ENCODE measurements at regions not wholly inside any gene's neighbourhood (a gene's known extent, or its start where the extent isn't known, plus 50 kb on each side); places are given as distances from the start of the nearest gene placed in this dataset.
"Not testable (repeated sequence)": the region's sequence is repeated elsewhere in the genome, so short reads cannot be mapped to it uniquely, and the experiment has no call there.

DNA sequence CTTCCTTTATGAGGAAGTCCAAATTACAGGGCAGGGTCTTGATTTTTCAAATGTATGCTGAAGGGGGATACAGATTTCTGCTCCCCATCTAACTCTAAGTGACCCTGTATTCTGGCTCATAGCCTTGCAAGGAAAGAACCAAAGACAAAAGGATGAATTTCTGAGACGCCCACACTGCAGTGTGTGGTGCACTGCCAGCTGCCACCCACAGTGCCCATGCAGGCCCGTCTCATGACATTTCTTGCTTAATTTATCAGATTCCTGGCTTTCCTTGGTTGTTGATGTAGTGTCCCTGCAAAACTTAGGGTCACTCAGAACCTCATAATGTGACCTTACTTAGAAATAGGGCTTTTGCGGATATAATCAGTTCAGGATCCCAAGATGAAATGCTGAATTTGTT is 68.0 kb downstream of the CBLN4 start:
- DNase-seq (ENCODE audit: low read depth), result no peak

DNA sequence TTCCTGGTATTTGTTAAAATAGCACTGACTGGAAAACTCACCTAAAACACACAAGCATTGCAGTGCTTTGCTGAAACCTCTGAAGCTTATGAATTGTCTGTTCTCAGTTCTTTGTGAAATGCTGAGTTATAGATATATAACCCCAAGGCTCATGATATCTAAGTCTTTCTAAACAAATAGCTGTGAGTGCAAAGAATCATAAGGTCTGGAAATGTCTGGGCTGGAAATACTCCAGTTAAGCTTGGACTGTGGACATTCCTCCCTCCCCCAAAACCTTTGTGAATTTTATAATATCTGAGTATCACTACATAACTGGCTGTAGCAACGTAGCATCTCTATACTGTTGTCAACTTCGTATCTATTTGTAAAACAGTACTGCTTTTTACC is 69.1 kb downstream of the CBLN4 start:
- no peak for DNase-seq (ENCODE audit: low read depth)

DNA sequence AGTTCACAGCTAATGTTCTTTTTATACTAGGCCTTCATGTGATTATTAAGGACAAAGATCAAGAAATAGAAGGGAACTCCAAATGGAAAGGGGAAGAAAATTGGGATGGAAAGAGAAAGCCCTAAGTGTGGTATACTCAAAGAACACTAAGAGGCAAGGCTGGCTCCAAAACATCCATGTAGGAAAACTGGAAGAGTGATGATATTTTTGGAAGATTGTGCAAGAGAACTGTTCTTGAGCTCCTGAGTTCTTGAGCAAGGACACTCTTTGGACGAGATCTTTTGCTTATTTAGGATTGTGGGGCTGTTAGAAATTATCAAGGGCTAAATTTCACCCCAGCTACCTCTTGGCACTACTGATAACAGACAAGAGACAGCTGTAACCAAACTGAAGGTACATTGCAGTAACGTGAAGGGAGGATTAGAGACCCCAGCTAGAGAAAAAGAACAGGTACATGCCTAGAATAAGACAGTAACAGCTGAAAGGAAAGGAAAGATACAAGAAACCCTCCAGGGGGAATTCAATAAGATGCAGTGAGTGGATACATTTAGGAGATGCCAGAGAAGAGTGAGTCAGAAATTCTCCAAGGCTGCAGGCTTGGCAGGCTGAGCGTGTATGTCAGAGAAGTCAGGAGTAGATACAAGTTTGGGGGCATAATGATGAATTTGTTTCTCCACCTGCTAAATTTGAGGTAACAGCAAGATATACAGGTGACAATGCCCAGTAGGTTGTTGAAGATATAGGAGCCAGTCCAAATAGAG is 69.7 kb downstream of the CBLN4 start:
- DNase-seq (ENCODE audit: low read depth), result no peak

DNA sequence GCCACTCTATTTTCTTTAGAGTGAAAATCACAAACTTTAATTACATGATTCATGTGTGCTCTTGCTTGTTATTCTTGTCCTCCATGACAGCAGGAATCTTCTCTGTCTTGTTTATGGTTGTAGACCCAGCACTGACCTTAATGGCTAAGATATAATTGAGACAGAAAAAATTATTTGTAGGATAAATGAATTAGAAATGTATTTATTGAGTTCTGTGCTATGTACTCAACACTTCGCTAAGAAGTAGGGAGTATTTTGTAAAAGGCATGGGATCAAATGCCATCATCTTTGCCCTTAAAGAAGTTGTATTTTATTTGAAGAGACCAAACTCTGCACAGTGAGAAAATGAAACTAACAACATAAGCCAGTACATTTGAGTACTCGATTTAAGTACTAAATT is 71.2 kb downstream of the CBLN4 start:
- DNase-seq (ENCODE audit: low read depth), result no peak

DNA sequence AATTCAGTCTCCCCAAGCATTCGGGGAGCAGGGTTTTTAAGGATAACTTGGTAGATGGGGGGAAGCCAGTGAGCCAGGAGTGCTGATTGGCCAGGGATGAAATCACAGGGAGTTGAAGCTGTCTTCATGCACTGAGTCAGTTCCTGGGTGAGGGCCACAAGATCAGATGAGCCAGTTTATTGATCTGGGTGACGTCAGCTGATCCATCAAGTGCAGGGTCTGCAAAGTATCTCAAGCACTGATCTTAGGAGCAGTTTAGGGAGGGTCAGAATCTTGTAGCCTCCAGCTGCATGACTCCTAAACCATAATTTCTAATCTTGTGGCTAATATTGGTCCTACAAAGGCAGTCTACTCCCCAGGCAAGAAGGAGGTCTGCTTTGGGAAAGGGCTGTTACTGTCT is 74.4 kb downstream of the CBLN4 start:
- not testable (repeated sequence) for DNase-seq (ENCODE audit: low read depth)

DNA sequence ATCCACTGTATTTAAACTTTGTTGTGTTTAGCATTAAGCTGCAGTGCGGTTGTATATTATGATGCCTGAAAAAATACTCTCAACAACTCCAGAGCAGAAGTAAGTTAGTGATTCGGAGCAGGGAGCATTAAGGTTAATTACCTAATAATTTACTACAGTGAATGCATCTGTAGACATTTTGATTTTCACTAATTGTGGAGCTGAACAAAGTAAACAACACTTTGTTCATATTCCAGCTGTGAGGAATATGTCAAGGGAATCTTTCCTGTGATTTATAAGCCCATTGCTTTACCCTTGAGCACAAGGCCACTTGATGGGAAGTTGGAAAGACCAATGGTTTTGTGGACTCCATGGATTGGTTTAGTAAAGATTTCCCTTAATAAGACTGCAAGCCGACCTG is 77.1 kb downstream of the CBLN4 start:
- no peak for DNase-seq (ENCODE audit: low read depth)

DNA sequence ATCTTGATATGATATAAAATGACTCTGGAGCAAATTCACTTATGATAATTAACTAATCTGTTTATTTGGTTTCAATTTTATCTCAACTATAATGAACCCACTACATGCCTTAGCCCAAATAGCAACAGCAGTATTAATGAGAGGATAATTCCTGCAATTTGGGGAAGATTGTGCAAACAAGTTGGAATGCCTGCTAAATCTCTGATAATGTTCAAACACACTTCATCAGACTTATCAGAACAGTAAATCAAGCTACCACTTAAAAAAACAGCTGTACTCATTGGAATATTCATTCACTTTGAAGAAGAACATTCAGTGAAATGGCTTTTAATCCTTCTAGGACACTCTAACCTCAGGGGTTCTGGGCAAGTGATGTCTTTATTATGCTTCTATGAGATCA is 85.4 kb downstream of the CBLN4 start:
- DNase-seq (ENCODE audit: low read depth), result no peak

DNA sequence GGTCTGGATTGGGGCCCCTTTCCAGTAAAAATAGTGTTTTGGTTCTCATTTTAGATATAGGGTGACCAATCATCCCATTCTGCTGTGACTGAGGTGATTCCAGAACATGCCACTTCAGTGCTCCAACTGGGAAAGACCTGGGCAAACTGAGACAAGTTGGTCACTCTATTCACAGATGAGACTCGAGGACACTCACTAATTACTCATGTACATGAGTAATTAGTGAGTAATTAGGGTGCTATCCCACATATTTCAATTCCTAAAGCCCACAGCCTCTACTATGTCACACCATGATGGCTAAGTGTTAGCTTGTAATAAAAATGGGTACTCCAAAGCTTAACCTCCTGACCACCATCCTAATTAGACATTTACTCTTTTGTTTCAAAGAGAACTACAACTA is 86.0 kb downstream of the CBLN4 start:
- no peak for DNase-seq (ENCODE audit: low read depth)

DNA sequence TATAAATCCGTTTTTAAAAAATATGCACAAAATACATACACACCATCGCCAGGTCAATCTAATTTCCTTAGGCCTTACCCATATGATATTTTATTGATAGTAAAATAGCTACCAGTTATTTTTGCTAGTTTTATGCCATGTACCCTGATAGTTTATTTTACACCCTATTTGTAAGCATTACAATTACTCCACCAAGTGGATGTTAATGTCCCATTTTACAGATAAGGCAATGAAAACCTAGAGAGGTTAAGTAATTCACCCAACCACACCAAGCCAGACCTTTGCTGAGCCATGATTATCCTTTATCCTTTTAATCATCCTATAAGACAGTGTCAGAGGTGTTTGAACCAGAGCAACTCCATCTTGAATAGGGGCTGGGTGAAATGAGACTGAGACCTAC is 86.8 kb downstream of the CBLN4 start:
- DNase-seq (ENCODE audit: low read depth), result no peak

DNA sequence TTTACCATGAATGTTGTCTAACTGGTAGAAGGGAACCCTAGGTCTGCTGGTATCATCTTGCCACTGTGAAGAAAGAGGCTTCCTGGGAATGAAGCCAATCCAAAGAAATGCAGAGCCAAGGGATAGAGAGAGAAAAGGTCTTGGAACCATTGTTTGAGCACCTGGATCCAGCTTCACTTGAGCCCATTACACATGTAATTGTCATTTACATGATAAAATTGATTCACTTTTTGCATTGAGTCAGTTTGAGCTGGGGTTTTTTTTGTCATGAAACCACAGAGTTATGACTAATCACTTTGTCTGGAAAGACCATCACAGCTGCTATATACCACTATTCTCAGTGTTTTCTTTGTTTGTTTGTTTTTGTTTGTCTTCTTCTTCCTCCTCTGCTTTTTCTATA is 112.3 kb downstream of the CBLN4 start:
- DNase-seq (ENCODE audit: low read depth), result peak; percentile 3

DNA sequence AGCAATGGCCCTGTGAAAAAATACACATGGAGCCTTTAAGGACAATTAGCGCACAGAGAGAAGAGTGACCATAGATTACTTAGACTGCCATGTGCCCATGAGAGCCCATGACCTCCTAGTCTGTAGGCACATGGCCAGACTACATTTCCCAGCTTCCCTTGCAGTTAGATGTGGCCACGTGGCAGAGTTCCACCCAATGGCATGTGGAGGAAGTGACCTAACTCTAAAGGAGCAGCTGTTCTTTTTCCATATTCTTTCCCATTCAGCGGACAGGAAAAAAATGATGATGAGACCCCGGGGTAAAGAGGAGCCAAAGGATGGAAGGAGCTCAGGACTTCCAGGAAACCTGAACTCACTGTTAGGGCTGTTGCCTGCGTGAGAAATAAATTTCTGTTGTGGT is 116.6 kb downstream of the CBLN4 start:
- DNase-seq (ENCODE audit: low read depth), result peak; percentile 10

DNA sequence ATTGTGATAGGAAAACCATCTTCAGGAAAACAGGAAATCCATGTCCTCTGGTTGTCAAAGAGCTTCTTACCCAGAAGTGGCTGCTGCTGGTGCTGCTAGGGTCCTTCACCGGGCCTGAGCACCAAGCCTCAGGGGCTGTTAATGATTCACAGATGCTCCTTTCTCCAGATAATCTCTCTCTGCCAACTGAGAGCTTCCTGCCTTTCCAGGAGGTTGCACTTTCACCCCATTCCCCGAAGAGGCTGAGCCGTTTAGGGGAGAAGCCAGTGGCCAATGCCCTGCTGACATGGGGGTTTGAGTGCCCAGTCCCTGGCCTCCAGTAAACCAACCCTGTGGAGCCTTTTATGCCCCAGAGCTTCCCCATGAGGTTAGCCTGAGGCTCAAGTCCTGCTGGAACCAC is 122.4 kb downstream of the CBLN4 start:
- no peak for DNase-seq (ENCODE audit: low read depth)

DNA sequence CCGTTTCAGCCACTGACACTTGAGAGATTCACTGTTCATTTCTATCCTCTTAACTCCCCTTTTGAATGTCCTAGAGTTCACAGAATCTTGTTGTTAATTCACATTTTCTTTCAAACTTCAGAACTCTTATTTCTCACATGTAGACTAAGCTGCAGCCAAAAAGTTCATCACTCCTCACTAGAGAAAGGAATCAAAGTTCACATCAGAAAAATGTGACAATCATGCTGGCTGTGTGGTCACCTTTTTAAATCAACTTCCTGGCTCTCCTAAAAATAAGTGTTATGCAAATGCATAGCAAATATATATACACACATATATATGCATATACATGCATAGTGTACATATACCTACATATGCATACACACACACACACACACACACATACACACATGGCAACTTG is 123.0 kb downstream of the CBLN4 start:
- DNase-seq (ENCODE audit: low read depth), result no peak

DNA sequence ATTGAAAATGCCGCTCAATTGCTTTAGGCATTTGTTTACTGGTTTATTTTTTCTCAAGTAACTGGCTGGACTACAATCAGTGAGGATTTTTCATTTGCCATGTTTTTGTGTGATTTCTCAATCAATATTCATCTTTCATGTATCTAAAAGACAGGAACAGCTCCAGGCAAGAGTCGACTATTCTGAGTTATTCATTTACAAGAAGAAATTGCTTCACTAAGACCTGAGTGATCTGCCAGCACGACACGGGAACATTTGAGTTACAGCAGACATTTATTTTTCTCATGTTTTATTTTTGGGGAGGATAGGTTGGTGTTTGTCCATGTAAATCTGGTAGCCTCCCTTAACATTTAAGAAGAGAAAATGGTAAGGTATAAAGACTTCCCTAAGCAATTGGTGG is 124.1 kb downstream of the CBLN4 start:
- no peak for DNase-seq (ENCODE audit: low read depth)

DNA sequence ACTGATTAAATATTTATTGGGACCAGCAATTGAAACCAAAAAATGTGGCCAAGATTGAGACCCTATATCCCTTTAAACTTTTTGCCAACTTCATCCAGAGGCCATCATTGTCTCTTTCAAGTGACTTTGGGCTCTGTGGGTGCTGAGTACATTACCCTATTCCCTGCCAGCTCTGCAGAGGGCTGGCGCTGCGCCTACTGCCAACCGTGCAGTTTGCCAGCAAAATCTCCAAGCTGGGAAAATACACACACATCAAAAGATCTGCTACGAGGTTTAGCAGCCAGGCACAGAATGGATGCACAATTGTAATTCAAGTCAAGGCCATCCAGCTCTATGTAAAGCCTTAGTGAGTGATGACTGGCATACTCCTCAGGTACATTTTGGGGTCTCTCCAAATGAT is 125.0 kb downstream of the CBLN4 start:
- no peak for DNase-seq (ENCODE audit: low read depth)

DNA sequence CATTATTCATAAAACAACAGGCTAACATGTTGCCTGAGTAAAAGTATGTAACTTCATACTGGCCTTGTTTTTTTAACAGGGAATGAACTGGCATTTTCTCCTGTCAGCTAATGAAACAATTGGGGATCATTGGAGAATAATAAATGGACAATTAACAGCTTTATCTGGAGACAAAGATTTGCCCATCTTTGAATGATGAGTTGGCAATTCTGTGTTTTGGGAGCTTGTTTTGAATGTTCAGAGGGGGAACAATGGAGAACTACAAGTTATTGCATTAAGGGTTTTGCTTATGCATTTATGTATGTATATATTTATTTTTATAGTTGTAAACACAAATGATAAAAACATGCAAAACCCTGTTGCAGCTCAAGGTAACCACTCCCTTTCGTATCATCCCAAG is 150.3 kb downstream of the CBLN4 start:
- no peak for DNase-seq (ENCODE audit: low read depth)

DNA sequence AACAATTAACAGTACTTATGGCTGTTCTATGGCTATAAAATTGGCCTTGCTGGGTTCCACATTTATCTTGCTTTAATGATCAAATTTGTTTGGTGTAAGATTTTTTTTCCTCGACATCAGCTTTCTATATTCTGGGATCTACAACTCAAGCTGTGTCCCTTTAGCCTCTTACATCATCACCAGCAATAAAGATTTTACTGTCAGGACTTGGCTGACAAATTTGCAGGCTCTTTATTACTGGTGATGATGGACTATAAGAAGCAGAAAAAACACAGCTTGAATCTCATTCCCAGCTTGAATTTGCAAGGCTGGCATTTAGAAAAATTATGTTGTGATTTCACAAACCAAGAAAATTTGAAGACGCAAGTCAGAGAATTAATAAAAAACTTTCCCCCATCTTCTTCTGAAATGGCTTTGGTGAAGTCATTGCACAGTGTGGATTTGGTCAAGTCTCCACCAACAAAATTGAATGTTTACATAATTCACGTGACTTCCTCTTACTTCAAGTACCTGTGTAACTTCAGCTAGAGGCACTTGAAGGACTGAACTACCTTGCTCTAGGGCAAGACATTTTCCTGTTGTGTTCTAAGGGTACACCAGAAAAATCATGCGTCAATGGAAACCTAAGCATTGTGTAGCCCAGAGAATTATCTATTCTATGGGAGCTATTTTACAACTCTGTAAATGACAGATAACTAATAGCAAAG is 175.0 kb downstream of the CBLN4 start:
- no peak for DNase-seq (ENCODE audit: low read depth)

DNA sequence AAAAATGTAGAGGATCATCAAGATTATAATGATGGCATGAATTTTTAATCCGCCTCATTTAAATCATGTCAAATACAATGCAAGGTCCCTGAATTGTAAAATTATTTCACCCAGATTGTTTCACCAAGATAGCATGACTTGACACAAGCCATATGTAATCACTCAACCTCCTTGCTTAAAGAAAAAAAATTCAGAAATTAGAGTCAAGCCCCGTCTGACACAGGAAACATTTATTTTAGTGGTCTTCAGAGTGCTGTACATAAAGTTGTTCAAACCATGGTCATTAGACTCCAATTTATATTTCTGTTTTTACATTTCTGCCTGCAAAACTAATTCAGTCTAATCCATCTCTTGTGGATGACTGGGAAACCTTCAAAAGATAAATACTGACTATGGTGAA is 200.2 kb downstream of the CBLN4 start:
- DNase-seq (ENCODE audit: low read depth), result no peak

DNA sequence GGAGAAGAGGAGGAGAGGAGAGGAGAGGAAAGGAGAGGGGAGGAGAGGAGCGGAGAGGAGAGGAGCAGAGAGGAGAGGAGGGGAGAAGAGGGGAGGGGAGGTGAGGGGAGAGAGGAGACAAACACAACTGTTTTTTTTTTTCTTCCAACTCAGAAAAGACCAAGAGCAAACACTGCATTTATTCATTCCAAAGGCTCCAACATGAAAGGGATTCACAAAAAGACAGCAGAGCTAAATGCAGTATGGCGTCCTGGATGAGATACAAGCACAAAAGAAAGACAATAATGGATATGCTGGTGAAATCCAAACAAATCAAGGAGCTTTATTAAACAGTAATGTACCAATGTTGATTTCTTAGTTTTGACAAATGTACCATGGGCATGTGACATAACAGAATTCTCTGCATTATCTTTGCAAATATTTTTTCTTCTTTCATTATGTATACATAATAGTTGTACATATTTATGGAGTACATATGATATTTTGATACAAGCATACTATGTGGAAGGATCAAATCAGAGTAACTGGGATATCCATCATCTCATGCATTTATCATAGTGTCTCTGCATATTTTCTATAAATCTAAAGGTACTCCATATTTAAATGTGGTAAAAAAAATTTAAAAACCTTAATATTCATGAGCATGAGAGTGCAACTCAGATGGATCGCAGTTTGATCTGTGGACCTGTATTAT is 204.6 kb downstream of the CBLN4 start:
- no peak for DNase-seq (ENCODE audit: low read depth)

DNA sequence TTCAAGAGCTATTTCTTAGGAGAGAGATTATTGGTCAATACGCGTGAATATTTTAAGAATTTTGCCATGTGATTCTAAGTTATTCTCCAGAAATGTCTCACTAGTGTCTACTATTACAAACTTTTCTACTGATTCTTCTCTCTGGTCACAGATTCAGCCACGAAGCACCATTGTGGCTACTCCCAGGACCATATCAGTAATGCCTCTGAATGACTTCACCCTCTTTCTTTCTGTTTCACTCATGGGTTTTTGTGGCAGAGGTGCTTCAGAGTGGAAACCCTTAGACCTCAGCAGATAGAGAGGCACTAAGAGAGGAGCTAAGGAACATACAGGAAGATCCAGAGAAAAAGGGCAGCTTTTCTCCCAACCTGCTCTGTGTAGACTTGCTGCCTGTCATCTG is 211.3 kb downstream of the CBLN4 start:
- no peak for DNase-seq (ENCODE audit: low read depth)

DNA sequence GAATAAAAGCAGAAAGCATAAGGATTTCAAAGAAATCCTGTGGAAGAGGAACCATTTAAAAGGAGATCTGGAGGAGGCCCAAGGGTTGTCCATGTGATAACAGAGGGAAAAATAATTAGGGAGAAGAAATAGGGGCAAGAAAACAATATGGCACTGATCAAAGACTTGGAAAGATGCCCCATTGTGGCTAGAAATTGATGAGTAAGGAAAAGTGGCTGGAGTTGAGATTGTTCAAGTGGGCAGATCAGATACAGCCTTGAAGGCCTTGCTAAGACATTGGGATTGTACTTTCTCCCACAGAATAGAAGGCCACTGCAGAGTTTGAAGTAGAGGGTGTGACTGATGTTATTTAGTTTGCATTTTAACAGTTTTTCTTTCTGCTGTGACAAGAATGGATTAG is 213.3 kb downstream of the CBLN4 start:
- no peak for DNase-seq (ENCODE audit: low read depth)

DNA sequence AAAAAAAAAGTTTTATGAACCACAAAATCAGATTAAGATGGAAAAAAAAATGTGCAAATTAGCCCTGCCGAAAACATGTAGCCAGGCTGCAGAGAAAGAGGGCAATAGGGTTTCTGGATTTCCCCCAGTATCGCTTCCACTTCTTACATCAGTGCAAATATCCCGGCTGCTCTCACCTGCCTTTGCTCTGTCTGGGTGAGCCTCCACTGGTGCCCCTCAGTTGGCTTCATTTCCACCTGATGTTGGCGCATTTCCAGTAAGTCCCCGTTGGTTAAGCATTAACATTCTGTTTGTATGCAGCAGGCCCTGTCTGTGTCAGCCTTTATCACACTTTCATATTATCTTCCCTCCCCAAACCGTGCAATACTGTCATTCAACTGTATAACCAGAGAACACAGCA is 215.1 kb downstream of the CBLN4 start:
- DNase-seq (ENCODE audit: low read depth), result no peak

DNA sequence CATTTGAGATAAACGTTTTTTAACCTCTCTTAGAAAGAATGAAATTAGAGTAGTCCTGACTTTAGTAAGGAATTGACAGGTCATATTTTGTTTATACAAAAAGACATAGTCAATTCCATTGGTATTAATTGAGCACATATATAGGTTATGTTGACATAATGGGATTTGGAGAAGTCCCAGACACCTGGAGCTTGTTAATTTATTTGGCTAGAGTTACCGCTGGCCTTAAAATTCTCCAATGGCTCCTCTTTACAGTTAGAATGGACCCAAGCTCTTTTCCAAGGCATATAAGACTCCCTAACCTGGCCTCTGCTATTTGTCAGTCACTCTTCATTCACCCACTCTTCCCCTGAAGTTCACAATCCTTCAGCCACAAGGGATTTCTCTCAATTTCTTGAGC is 221.3 kb downstream of the CBLN4 start:
- no peak for DNase-seq (ENCODE audit: low read depth)
